HG03439 (cell line): ENCODE measurements at regions not wholly inside any gene's neighbourhood (a gene's known extent, or its start where the extent isn't known, plus 50 kb on each side); places are given as distances from the start of the nearest gene placed in this dataset.
"Not testable (repeated sequence)": the region's sequence is repeated elsewhere in the genome, so short reads cannot be mapped to it uniquely, and the experiment has no call there.

Source experiments
- ATAC-seq: cut with Tn5 transposase; IDR thresholded peaks from one replicate; pipeline ENCODE4 v1.9.1; 2021; ENCODE audit warnings: mild to moderate bottlenecking, moderate library complexity; ENCODE audit not compliant: unreplicated experiment

GRCh38 chr6:71686021-71686677 is 200.2 kb upstream of the RIMS1 start:
- not testable (repeated sequence) for ATAC-seq

GRCh38 chr6:71698702-71699101 is 187.6 kb upstream of the RIMS1 start:
- no peak for ATAC-seq

DNA sequence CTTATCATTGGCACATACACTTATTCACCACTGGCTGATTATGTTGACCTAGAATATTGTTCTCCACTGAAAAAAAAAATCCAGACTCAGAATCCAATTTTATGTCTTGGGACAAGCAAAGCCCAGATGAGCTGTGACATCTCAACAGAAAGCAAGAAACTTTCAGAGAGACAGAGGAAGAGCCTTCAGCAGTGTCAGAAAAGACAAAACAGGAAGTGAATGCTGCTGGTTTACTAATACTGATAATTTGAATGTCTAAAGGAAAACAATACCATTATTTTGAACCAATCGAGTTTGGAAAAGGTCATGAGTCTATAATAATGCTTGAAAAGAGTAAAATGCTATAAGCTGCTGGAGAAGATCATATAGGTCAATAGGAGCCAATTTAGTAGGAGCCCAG is 179.8 kb upstream of the RIMS1 start:
- ATAC-seq: no peak

- no peak for ATAC-seq
Measured at GRCh38 chr6:71707059-71707458, 179.3 kb upstream of the RIMS1 start.

DNA sequence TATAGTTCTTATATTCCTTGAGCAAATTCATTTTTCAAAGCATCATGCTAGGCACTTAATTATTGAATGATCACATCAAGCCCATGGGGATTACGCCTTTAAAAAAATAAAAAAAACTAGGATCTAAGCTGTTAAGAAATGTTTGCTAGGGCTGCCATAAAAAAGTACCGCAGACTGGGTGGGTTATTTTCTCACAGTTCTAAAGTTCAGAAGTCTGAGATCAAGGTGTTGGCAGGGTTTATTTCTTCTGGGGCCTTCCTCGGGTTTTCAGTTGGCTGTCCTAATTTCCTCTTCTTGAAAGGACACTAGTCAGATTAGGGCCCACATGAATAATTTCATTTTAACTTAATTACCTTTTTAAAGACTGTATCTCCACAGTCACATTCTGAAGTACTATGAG is 165.6 kb upstream of the RIMS1 start:
- no peak for ATAC-seq

DNA sequence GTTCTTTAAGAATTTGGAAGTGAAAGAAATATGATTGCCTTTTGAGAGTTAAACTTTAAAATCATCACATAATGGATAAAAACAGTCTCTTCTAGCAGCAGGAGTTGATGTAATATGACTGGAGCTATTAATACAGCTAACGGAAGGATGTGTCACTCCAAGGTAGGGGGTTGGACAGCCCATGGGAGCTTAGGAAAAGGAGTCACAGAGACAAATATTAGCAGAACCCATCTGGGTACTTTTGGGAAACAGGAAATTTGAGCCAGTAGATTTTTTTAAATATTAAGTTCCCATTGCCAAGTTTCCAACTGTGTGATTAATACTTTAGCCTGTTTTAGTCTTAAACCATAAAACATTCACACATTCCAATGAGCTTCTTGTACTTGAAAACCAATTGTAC is 164.7 kb upstream of the RIMS1 start:
- ATAC-seq: no peak

- ATAC-seq: no peak
Measured at GRCh38 chr6:71722736-71723135, 163.6 kb upstream of the RIMS1 start.

DNA sequence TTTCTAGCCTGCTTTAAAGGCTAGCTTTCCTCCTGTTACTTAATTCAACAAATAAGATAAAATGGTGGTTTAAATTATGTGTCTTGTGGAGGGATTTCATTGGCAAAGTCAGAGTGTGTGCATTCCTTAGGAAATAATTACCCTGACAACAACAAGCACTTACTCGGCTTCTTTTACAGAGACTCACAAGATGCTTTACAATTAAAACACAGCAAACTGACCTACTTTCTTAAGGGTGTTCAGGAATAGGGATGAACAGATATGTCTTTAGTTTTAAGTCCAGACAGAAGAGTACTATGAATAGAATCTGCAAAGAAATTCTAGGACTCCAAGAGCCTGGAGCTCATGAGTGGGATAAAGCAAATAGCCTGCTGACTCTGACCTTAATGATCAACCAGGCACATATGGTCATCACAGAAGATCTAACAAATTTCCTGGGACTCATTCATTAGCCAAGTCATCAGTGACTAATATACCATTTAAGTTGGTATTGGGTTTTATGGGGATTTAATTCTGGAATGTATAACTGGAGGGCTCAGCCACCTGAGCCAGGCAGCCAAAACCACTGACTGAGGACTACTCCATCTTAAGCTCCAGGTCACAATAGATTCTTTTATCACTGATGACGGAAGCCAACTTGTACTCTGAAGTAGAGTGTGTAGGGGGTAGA is 161.8 kb upstream of the RIMS1 start:
- no peak for ATAC-seq

GRCh38 chr6:71725126-71725470 is 161.3 kb upstream of the RIMS1 start:
- no peak for ATAC-seq

GRCh38 chr6:71726121-71726520 is 160.2 kb upstream of the RIMS1 start:
- no peak for ATAC-seq

DNA sequence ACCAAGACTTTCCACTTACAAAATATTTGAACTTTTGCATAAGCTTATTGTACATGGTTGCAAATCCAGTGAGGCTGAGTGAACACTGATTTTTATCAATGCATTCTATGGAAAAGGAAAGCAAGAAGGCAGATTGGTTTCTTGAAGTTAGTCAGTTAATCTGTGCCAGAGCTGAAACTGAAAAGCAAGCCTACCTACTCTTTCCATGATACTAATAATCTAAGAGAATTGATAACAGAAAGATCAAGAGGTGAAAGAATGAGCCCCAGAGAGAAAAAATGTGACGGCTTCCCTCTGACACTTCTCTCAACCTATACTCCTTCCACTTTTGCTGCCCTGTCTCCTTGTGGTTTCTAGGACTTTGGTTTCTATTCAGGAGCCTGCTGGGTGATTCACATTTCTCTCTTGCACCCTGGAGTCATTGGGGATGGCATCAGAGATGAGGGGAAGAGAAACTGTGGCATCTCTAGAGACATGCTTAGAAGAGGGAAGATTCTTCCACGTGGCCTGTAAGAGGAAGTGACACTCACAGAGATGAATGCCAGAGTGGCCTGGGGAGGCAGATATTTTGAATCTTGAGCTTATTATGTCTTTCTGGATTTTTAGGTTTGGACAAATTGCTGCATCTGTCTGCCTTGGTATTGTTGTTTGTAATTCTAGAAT is 158.6 kb upstream of the RIMS1 start:
- ATAC-seq: peak; percentile 74

GRCh38 chr6:71730284-71730683 is 156.1 kb upstream of the RIMS1 start:
- no peak for ATAC-seq

DNA sequence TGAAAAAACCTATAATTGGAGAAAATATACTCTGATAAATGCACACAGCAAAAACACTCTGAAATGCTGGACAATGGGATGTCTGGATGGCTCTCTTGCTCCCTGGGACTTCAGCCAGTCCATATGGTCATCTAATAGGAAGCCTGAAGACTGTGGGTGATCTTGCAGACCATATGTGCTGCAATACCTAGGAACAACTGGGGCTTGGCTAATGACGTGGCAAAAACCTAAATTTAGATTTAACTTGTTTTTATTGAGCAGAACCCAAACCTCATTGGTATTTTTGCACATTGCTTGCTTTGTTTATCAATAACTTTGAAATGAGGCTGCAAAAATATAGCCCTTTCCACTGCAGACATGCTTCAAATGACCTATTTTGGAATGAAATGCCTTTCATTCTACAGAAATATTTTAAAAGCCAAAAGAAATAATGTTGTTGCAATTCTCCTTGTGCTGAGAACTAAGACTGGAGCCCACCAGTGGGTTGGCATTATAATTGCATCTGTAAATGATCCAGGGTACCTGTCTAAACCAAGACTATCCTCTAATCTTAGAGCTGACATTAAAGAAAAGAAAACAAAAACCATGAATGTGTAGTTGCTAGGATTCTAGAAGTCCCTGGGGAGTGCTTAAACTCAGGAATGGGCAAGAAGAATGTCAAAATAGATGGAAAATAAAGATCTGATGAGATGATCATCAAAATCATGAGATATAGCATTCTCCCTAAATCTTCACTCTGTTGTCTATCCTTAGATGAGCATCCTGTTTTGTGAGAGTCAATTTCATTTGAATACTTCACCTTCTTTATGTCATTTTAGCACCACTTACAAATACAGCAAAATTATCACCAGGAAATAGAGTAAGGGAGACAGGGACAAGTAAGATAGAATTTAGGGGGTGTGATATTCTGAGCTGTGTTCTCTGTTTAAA is 152.1 kb upstream of the RIMS1 start:
- ATAC-seq: no peak

DNA sequence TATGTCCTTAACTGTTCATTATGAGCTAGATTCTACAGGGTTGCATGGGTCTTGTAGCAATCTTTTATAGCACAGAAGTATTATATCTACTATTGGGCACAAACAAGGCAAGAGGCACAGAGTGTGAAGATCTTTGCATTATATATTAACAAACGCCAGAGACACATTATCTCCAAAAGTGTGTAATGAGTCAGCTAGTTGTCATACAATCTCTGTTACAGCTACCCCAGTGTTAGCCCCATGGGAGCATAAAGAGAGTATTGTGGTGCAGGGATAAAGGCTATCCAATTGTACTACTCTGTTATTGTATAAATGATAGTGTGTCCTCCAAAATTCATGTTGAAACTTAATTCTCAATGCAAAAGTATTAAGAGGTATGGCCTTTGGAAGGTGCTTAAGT is 148.4 kb upstream of the RIMS1 start:
- ATAC-seq: no peak

GRCh38 chr6:71745525-71745924 is 140.8 kb upstream of the RIMS1 start:
- no peak for ATAC-seq

DNA sequence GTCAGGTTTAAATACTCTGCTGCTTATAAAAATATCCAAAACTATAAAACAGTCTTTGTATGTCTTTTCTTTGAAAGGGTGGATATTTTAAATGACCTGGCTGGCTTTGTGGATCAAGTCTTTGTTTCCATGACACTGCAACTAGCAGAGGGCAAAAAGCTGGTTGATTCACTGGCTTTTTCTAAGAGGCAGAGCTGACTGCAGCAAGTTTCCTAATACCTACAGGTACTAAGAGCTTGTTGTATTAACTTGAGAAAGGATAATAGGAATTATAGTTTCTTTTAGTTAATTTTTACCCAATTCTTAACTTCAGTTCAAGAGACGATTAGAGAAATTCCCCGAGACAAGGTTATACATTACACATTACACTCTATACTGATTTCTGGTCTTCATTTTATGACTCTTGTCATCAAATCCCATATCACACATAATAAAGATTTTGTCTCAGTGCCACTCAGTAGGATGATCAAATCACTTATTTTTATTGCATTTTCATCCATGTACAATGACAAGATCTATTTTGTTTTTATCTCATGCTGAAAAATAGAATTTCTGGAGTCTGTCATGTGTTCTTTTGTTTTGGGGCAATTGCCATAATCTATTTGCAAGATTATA is 120.1 kb upstream of the RIMS1 start:
- no peak for ATAC-seq

- ATAC-seq: no peak
Measured at GRCh38 chr6:71766796-71767195, 119.6 kb upstream of the RIMS1 start.

DNA sequence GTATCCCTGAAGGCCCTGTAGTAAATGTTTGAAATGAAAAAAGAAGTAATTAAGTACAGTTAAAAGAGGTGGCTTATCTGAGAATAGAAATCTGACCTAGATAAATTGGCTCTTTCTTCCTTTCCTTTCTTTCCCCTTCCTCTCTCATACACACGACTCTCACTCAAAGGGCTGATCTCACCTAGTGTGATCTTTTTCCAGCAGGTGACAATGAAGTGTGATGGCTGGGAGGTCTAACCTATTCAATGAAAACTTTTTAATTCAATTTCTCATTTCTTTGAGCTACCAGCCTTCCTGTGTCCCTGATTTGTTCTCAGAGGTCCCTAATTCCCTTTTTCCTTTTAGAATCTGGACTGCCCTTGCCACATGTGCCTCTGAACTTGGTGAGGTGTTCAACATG is 118.0 kb upstream of the RIMS1 start:
- ATAC-seq: no peak

GRCh38 chr6:71808865-71809264 is 77.5 kb upstream of the RIMS1 start:
- ATAC-seq: no peak

- no peak for ATAC-seq
Measured at GRCh38 chr6:71810880-71811279, 75.5 kb upstream of the RIMS1 start.

DNA sequence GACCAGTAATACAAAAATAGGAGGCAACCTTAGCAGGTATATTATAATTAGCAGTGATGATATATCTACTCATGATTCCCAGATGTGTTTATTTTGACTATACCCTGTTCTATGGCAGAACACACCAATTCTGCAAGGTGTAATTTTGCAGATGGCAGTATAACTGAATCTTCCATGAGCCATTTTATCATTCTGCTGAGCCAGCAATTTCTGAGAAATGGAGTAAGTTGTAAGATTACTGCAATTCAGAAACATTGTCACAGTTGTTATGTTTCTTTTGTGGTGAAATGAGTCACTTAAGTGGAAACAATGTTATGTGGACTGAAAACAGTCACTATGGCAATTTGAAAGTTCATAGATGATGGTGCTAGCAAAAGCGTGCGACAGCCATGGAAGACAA is 63.7 kb upstream of the RIMS1 start:
- ATAC-seq: no peak
